ENCODE measurements at regions not wholly inside any gene's neighbourhood (a gene's known extent, or its start where the extent isn't known, plus 50 kb on each side); places are given as distances from the start of the nearest gene placed in this dataset.

DNA sequence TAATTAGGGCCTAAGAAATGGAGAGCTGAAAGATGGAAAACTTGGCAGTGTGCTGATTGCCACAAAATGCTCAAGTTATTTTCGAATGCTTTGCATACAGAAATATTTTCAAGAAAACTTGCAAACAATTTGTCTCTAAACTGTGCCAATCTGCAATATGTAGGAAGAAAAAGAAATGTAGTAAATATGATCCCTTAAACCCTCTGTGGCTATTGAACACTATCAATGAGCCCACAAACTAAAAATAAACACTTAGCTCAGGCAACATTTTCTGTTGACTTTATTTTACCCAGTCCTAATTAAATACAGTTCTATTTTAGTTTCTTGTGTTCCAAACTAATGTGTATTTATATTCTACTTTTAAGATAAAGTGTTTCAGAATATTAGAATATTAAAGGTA lies 342.1 kb downstream of the SEMA3D start (continued):
- TF ChIP-seq, protein P1, sequence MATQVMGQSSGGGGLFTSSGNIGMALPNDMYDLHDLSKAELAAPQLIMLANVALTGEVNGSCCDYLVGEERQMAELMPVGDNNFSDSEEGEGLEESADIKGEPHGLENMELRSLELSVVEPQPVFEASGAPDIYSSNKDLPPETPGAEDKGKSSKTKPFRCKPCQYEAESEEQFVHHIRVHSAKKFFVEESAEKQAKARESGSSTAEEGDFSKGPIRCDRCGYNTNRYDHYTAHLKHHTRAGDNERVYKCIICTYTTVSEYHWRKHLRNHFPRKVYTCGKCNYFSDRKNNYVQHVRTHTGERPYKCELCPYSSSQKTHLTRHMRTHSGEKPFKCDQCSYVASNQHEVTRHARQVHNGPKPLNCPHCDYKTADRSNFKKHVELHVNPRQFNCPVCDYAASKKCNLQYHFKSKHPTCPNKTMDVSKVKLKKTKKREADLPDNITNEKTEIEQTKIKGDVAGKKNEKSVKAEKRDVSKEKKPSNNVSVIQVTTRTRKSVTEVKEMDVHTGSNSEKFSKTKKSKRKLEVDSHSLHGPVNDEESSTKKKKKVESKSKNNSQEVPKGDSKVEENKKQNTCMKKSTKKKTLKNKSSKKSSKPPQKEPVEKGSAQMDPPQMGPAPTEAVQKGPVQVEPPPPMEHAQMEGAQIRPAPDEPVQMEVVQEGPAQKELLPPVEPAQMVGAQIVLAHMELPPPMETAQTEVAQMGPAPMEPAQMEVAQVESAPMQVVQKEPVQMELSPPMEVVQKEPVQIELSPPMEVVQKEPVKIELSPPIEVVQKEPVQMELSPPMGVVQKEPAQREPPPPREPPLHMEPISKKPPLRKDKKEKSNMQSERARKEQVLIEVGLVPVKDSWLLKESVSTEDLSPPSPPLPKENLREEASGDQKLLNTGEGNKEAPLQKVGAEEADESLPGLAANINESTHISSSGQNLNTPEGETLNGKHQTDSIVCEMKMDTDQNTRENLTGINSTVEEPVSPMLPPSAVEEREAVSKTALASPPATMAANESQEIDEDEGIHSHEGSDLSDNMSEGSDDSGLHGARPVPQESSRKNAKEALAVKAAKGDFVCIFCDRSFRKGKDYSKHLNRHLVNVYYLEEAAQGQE (IDR thresholded peaks at IDR 0.05; ENCODE audit: unreplicated experiment) = no peak
- TF ChIP-seq CREB1 (CRISPR knock-in tag; IDR thresholded peaks at IDR 0.05; ENCODE audit: low read depth) = no peak
- TF ChIP-seq, protein P2, sequence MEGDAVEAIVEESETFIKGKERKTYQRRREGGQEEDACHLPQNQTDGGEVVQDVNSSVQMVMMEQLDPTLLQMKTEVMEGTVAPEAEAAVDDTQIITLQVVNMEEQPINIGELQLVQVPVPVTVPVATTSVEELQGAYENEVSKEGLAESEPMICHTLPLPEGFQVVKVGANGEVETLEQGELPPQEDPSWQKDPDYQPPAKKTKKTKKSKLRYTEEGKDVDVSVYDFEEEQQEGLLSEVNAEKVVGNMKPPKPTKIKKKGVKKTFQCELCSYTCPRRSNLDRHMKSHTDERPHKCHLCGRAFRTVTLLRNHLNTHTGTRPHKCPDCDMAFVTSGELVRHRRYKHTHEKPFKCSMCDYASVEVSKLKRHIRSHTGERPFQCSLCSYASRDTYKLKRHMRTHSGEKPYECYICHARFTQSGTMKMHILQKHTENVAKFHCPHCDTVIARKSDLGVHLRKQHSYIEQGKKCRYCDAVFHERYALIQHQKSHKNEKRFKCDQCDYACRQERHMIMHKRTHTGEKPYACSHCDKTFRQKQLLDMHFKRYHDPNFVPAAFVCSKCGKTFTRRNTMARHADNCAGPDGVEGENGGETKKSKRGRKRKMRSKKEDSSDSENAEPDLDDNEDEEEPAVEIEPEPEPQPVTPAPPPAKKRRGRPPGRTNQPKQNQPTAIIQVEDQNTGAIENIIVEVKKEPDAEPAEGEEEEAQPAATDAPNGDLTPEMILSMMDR (conservative IDR thresholded peaks at IDR 0.05; ENCODE audit: low read depth in 2 of 2) = no peak

DNA sequence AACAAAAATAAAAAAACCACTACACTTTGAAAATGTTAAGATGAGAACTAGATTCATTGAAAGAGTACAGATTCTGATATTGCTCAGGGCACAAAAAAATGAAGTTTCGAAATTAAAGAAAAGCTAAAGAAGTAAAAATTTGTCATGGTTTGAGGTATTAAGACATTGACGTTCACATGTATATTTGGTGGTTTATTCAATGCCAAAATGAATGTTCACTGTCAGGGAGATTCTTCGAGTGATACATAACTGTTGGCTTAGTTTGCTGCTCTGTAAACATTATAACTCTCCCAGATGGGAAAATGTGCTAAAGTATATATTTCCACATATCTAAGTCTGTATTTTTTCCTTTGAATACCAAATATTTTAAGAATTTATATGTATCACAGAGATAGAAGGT lies 345.0 kb downstream of the SEMA3D start:
- Mint-ChIP-seq H3K36me3 (ENCODE audit: low read depth) (no peaks in the 10 kb centered on the region), H3K9me3 (no peaks in the 10 kb centered on the region), H3K4me3 (no peak overlapping the region), H3K4me1 (peaks cover 4% of the 10 kb centered on the region; the same call in 2 of the 3 replicates), H3K27me3 (ENCODE audit: insufficient read depth, low read depth, poor library complexity) (no peaks in the 10 kb centered on the region), H3K27ac (no peak overlapping the region)
- no peaks in the 10 kb centered on the region for H3K36me3 ChIP-seq (ENCODE audit: insufficient read depth)
- H3K79me2 ChIP-seq (replicated peaks; ENCODE audit: insufficient read depth) = no peaks in the 10 kb centered on the region
- no peak overlapping the region for H3K27ac ChIP-seq (ENCODE audit: low read depth)
- H3K4me3 ChIP-seq = no peak overlapping the region
- H3K4me1 ChIP-seq (ENCODE audit: insufficient read depth) = no peaks in the 10 kb centered on the region
- H2AFZ ChIP-seq = no peak overlapping the region
- no peaks in the 10 kb centered on the region for H3K27me3 ChIP-seq (ENCODE audit: insufficient read depth)
- no peak overlapping the region for H3K4me2 ChIP-seq
- no peaks in the 10 kb centered on the region for H3F3A ChIP-seq (replicated peaks; ENCODE audit: low read depth)
- no peak for DNase-seq (ENCODE audit: low spot score)
- no peak for ATAC-seq
- H4K20me1 ChIP-seq (replicated peaks; ENCODE audit: insufficient read depth) = no peaks in the 10 kb centered on the region
- no peaks in the 10 kb centered on the region for H3K9me2 ChIP-seq (ENCODE audit: insufficient read depth)
- TF ChIP-seq CREB1 (CRISPR knock-in tag; IDR thresholded peaks at IDR 0.05; ENCODE audit: low read depth) (no peak), NANOG (IDR thresholded peaks at IDR 0.05; ENCODE audit: borderline replicate concordance) (no peak), STAT1 (IDR thresholded peaks at IDR 0.05; ENCODE audit: unreplicated experiment) (no peak), ZNF114 (CRISPR knock-in tag; IDR thresholded peaks at IDR 0.05) (no peak), EZH2phosphoT487 (IDR thresholded peaks at IDR 0.05; ENCODE audit: unreplicated experiment) (no peak), POLR2AphosphoS5 (IDR thresholded peaks at IDR 0.05; ENCODE audit: low read depth) (no peak), ZNF331 (CRISPR knock-in tag; IDR thresholded peaks at IDR 0.05; ENCODE audit: low read depth) (no peak)
- TF ChIP-seq, protein P1 (IDR thresholded peaks at IDR 0.05; ENCODE audit: unreplicated experiment) = no peak
- TF ChIP-seq, protein P3, sequence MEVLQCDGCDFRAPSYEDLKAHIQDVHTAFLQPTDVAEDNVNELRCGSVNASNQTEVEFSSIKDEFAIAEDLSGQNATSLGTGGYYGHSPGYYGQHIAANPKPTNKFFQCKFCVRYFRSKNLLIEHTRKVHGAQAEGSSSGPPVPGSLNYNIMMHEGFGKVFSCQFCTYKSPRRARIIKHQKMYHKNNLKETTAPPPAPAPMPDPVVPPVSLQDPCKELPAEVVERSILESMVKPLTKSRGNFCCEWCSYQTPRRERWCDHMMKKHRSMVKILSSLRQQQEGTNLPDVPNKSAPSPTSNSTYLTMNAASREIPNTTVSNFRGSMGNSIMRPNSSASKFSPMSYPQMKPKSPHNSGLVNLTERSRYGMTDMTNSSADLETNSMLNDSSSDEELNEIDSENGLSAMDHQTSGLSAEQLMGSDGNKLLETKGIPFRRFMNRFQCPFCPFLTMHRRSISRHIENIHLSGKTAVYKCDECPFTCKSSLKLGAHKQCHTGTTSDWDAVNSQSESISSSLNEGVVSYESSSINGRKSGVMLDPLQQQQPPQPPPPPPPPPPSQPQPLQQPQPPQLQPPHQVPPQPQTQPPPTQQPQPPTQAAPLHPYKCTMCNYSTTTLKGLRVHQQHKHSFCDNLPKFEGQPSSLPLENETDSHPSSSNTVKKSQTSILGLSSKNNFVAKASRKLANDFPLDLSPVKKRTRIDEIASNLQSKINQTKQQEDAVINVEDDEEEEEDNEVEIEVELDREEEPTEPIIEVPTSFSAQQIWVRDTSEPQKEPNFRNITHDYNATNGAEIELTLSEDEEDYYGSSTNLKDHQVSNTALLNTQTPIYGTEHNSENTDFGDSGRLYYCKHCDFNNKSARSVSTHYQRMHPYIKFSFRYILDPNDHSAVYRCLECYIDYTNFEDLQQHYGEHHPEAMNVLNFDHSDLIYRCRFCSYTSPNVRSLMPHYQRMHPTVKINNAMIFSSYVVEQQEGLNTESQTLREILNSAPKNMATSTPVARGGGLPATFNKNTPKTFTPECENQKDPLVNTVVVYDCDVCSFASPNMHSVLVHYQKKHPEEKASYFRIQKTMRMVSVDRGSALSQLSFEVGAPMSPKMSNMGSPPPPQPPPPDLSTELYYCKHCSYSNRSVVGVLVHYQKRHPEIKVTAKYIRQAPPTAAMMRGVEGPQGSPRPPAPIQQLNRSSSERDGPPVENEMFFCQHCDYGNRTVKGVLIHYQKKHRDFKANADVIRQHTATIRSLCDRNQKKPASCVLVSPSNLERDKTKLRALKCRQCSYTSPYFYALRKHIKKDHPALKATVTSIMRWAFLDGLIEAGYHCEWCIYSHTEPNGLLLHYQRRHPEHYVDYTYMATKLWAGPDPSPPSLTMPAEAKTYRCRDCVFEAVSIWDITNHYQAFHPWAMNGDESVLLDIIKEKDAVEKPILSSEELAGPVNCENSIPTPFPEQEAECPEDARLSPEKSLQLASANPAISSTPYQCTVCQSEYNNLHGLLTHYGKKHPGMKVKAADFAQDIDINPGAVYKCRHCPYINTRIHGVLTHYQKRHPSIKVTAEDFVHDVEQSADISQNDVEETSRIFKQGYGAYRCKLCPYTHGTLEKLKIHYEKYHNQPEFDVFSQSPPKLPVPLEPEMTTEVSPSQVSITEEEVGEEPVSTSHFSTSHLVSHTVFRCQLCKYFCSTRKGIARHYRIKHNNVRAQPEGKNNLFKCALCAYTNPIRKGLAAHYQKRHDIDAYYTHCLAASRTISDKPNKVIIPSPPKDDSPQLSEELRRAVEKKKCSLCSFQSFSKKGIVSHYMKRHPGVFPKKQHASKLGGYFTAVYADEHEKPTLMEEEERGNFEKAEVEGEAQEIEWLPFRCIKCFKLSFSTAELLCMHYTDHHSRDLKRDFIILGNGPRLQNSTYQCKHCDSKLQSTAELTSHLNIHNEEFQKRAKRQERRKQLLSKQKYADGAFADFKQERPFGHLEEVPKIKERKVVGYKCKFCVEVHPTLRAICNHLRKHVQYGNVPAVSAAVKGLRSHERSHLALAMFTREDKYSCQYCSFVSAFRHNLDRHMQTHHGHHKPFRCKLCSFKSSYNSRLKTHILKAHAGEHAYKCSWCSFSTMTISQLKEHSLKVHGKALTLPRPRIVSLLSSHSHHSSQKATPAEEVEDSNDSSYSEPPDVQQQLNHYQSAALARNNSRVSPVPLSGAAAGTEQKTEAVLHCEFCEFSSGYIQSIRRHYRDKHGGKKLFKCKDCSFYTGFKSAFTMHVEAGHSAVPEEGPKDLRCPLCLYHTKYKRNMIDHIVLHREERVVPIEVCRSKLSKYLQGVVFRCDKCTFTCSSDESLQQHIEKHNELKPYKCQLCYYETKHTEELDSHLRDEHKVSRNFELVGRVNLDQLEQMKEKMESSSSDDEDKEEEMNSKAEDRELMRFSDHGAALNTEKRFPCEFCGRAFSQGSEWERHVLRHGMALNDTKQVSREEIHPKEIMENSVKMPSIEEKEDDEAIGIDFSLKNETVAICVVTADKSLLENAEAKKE (CRISPR knock-in tag; IDR thresholded peaks at IDR 0.05) = no peak

All from GM23338 (cell line).